GM21576 (cell line): ENCODE measurements at regions not wholly inside any gene's neighbourhood (a gene's known extent, or its start where the extent isn't known, plus 50 kb on each side); places are given as distances from the start of the nearest gene placed in this dataset.
A peak's percentile ranks its signal among the peaks of the same experiment; 100 is the strongest.

Experiments
- ATAC-seq: cut with Tn5 transposase; IDR thresholded peaks from one replicate; pipeline ENCODE4 v1.9.1; 2021; ENCODE audit warnings: mild to moderate bottlenecking, moderate library complexity; ENCODE audit not compliant: unreplicated experiment

DNA sequence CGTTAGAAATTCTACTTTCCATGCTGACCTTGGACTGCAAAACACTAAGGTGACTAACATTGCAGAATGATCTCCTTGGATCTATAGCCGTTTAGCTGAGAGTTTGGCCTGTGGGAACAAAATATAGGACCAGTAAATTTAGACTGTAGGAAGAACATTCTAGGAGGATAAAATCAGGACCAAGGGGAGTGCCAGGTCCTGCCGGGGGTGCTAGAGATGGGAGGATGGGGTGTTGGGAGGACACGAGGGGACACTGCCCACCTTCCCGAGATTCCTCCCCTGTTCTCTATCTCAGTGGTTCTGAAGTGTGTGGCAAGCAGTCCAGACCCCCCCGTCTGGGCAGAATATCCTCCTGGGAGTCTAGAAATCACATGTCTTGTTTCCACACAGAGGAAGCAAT is 445.2 kb downstream of the ZSWIM6 start:
- ATAC-seq = no peak

GRCh38 chr5:61779743-61780142 is 447.7 kb downstream of the ZSWIM6 start:
- no peak for ATAC-seq

DNA sequence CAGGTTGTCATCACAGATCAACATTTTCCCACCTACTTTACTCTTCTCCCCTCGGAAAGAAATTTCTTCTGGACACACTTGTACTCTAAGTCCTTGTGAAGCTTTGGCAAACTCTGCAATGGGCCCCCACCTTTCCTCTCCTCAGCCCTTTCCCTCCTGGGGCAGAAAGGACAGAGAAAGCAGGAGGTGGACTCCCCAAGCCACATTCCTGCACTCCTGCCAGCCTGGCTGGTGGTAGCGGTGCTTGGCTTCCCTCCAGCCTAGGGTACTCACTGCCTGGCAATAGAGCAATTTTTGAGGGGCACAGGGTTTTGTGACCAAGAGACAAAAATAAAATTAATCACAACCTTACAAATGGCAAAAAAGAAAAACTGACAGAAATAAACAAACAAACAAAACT is 451.4 kb downstream of the ZSWIM6 start:
- no peak for ATAC-seq

DNA sequence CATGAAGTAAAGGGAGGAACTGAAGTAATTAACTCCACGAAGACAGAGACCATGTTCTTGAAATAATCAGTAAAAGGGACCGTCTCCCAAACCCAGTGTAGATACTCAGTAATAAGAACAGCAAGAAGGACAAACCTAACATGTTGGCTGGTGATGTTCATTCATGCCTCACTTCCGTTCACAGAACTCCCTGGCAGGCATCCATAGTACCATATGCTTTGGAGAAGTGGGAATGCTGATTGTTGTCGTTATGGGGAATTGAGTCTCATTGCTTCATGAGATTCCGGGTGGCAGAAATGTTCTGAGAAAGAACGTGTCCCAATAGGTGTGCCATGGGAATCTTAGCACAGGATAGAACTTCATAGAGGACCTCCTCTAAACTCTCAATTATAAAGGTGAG is 452.3 kb downstream of the ZSWIM6 start:
- no peak for ATAC-seq

DNA sequence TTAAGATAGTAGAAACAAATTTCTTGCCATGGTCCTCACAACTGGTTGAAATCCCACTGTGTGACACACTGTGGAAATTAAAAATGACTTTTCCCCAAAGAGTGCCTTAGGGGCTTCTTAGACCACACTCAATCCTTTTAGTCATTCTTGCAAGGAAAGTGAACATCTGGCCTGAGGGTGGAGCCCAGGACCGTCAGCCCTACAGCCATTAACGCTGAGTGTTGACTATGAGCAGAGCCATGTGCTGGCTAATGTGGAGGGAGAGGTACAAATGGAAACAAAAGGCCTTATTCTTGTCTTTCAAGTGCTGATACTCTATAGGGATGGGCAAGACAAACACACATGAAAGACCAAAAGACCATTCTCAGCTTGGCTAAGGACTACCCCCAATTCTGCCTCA is 456.5 kb downstream of the ZSWIM6 start:
- no peak for ATAC-seq

GRCh38 chr5:61790007-61790406 is 457.9 kb downstream of the ZSWIM6 start:
- ATAC-seq = no peak

DNA sequence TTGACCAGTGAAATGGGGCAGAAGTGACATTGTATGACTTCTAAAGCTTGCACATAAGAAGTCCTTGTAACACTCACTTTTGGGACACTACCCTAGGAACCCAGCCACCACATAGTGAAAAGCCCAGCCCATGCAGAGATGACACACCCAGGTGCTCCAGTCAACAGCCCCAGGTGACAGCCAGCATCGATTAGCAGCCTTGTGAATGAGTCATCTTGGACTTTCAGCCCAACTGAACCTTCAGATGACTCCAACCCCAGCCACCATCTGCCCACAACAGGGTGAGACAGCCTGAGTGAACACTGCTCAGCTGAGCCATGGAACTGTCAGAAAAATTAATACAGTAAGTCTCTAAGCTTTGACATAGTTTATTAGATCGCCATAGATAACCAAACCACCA is 458.6 kb downstream of the ZSWIM6 start:
- ATAC-seq = peak; percentile 75

DNA sequence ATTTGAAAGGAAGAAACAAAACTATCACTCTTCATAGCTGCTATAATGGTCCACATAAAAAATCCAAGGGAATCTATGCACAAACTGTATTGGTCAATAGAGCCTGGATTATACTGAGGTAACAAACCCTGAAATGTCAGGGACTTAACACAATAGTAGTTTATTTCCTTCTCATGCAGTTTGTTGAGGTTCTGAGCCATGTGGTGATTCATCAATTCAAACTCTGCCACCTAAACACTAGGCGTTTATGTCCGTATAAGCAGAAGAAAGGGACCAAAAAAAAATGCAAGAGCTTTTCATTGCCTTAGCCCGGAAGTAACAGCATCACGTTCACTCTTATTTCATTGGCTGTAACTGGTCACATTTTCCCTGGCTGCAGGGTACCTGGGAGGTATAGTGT is 464.7 kb downstream of the ZSWIM6 start:
- no peak for ATAC-seq

DNA sequence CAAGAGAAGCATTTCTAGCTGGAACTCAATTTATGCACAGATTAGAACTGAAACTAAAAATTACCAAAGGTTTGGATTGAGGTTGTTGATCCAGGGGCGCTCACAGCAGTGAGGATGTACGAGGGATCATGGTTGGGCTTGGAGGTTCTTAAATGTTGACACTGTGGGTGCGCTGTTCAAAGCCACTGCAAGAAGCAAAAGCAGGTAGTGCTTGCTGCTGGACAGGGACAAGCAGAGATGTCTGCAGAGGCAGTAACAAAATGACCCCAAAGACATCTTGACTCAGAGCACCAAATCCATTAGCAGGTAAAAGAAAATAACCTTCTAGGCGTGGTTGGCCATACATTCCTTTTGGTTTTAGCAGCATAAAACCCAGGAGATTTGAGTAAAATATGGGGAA is 468.4 kb downstream of the ZSWIM6 start:
- ATAC-seq = no peak

- ATAC-seq = no peak
Observed at GRCh38 chr5:61801174-61801573, 469.1 kb downstream of the ZSWIM6 start.

GRCh38 chr5:61802456-61802855 is 470.4 kb downstream of the ZSWIM6 start:
- ATAC-seq = no peak

- no peak for ATAC-seq
Observed at GRCh38 chr5:61805101-61805500, 473.0 kb downstream of the ZSWIM6 start.

DNA sequence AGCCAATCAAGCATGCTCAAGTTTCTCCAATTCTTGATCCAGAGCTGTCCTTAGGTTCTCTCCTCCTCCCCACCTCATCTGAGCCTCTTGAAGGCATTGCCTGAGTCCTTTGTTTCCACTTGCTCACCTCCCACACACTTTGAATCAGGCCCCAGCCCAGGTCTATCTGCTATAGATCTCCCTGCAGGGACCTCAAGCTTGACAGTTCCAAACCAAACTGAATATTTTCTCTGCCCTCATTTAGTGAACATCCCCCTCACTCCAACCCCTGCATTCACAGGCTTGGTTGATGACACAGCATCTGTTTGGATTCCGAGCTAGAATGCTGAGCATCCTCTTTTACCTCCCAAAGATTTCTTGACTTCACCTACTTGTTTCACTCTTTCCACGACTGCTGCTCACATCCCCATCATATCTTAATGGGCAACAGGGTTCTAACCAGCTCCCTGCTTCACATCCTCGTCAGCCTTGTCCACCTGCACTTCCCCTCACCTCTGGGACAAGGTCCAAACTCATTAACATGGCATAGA is 474.5 kb downstream of the ZSWIM6 start:
- ATAC-seq = no peak

DNA sequence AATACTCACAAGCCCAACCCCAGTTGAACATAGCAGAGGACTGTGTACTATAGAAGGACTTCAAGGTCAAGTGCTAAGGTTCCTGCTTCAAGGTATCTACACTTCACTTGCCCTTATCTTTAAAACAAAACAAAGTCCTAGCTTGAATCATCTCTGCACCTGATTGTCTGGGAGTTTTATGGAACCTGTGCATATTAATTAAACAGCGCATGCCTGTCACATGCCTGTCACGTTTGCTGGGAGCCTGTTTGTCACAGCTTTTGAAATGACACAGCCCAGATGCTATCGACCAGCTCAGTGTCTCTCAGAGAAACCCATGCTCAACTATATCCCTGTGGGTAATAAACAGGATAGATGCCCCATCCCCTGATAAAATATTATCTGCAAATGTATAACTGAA is 476.0 kb downstream of the ZSWIM6 start:
- ATAC-seq = no peak

DNA sequence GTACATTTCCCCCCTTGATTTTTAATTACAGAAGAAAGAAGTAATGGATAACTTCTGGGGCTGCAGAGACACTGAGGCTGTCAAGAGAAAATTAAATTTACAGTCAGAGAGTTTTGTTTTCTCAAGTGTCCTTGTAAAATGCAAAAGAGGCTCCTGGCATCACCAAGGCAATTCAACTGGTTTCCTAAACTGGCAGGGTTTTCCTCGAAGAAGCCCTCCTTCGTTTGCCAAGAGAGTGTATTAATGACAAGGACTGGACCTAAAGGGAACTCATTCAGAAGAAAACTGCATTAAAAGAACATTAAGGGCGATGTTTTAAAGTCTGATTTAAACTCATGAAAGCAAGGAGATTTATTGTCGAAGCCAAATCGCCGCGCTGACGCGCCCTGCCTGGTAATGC is 476.9 kb downstream of the ZSWIM6 start:
- no peak for ATAC-seq

DNA sequence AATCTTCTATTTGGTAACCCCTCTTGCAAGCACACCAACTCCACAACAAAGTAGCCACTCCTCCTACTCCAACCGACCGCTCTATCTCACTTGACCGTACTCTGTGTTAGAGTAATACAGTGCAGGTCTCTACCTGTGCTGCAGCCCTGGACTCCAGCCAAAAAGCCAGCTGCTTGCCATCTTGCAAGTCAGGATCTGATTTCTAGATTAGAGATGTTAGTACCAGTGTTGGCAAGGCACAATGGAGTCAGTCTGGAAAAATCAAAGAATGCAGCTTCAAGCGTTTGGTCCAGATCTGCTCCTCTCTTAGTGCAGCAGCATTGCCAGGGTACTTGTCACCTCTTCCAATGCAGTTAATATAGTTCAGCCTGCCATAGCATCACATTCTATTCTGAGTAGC is 477.6 kb downstream of the ZSWIM6 start:
- ATAC-seq = no peak

- no peak for ATAC-seq
Observed at GRCh38 chr5:61811052-61811451, 479.0 kb downstream of the ZSWIM6 start.

GRCh38 chr5:61813361-61813760 is 481.3 kb downstream of the ZSWIM6 start:
- ATAC-seq = no peak

- ATAC-seq = no peak
Observed at GRCh38 chr5:61815339-61815738, 483.3 kb downstream of the ZSWIM6 start.

- ATAC-seq = no peak
Observed at GRCh38 chr5:61816146-61816545, 484.1 kb downstream of the ZSWIM6 start.

DNA sequence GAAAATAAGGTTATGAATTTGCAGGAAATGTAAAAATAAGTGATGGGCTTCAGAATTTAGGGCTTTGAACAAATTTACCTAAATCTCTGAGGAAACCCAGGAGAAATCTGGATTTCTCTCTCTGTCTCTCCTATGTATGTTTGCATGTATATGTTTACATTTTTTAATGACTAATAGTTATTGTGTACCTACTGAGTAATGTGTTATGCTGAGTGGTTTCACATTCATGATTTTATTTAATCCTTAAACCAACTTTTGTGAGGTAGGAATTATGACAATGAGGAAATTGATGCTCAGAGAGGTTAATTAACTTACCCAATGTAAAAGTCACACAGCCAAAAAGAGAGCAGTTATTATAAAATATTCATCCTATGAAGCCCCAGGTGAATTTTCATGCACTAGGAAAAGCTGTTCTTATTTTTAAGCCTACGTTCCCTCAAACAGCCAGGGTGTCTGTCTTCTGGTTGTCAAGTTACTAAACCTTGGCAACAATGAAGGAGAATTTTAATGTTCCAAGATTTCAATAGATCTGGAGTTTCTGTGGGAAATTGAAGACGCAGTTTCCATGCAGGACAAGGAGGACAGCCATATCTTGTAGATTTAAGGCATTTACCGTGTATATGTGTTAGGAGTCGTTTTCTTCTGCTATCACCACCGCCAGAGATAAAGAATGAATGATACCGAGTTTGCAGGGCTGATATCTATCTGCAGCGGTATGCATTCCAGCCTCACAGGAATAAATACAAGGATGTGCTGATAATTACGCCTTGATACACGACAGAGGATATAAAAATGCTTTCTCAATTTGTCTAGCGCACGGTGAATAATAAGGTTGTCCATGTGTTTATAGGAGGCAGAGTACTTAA is 484.8 kb downstream of the ZSWIM6 start:
- no peak for ATAC-seq

DNA sequence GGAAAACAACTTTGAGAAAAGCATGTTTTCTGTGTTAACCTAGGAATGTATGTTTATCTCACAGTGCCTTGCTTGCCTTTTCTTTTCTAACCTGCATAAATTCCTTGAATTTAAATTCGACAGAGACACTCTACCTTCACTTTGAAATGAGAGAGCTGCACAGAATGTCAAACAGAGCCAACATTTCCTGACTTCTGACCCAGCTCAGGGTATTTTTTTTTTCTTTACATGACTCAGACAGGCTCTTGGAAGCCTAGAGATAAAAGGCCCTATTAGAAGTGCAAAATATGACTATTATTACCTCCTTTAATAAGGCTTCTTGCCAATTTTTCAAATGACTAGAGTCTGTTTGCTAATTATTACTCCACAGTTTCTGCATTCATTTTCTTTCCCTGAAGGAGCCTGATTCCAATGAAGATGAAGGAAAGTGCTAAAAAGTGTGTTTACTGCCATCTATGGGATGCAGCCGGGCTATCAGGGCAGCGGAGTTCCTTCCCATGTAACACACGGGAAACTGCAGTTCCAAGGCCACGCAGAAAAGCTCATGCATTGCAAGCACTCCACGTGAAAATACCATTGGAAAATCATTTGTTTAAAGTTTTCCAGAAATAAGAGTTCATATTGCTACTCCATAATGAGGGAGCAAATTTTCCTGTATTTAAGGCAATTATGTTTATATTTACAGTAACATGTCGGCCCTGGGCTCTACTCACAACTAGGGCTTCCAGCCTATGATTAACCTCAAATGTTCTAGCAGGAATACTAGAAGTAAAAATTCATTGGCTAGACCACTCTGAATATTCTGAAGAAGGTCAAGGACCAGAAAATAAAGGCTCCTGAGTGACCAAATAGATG is 485.6 kb downstream of the ZSWIM6 start:
- ATAC-seq = no peak
